GM19238 (cell line): ENCODE measurements at regions not wholly inside any gene's neighbourhood (a gene's known extent, or its start where the extent isn't known, plus 50 kb on each side); places are given as distances from the start of the nearest gene placed in this dataset.
A peak's percentile ranks its signal among the peaks of the same experiment; 100 is the strongest.
"Not testable (repeated sequence)": the region's sequence is repeated elsewhere in the genome, so short reads cannot be mapped to it uniquely, and the experiment has no call there.

Experiments
- DNase-seq: peaks from one replicate; pipeline ENCODE4 v3.0.0; 2011; ENCODE audit warnings: low spot score; ENCODE audit not compliant: insufficient read length

GRCh38 chr12:25337916-25338315 lies 87.2 kb upstream of the KRAS start:
- no peak for DNase-seq

DNA sequence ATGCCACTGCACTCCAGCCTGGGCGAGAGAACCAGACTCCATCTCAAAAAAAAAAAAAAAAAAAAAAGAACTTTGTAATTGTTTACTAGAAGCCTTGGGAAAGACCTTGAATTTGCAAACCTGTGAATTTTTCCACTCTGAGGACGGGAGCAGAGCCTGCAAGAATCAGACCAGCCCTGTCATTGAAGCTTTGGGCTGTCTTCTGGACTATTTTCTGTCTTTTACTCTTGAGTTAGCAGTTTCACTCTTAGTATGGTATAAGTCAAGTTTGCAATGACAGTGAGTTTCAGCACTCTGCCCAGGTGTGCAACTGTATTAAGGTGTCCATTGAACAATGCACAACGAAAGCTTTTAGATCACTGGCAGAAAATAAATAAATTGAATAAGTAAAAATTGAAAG lies 81.4 kb upstream of the KRAS start:
- DNase-seq, result peak; percentile 15

DNA sequence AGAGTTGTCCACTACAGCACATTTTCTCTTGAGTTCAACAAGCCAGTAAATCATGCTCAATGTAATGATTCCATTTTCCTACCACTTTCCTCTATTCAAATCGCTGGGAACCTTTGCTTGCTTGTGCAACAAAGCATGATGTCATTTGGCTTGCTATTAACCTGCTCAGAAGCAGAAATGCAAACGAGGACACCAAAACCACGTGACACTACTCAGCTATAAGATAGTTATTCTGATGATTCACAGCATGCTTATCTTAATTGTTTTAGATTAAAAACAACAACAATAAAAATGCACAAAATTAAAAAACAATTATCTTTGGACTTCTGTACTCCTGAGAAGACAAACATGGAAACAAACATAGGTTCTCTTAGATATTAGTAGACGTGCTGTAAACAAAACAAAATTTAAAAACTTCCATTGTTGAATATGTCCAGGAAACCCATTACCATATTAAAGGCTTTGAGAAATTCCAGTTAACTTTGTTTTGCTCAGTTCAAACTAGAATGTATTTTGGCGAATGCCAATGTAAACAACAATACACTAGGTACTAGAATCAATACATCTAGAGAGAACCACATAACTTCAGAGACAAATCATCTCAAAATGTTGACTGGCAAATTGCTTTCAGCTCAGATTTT lies 77.5 kb upstream of the KRAS start:
- DNase-seq, result no peak

GRCh38 chr12:25327321-25327720 lies 76.6 kb upstream of the KRAS start:
- DNase-seq, result no peak

GRCh38 chr12:25326326-25326725 lies 75.6 kb upstream of the KRAS start:
- no peak for DNase-seq

- DNase-seq, result no peak
Measured at GRCh38 chr12:25324861-25325260, 74.1 kb upstream of the KRAS start.

DNA sequence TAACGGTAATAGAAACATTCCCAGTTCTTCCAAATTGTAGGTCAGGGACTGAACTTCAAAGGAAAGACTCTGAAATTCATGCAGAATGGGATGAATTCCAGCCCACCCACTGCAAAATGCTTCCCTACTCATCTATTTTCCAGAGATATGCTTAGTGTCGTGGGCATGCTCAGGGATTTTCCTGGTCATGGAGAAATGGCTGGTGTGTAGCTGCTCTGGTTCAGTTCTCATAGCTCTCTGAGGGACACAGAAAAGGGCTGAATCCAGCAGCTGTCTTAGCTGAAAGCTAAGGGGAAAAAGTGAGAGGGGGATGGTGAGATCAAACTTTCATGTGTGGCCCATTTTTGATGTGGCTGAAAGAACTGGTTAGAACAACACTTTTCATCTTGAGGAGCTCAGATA lies 72.9 kb upstream of the KRAS start:
- DNase-seq, result no peak

- DNase-seq, result no peak
Measured at GRCh38 chr12:25322918-25323531, 72.3 kb upstream of the KRAS start.

DNA sequence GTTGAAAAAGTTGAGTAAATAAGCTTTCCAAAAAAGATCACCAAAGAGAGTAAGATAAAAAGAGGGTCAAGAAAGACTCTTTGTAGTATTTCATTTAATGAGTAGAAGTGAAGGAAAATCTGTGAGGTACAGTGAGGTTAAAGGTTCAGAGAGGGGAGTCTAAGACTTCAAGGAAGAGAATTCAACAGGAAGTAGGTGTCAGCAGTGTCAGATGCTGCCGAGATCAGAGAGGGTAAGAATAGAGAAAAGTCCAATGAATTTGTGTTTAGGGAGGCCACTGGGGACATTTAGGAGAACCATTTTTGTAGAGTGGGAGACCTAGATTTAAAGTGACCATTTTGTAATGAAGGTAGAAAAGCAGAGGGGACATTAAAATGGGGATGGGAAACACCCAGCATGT lies 71.6 kb upstream of the KRAS start:
- no peak for DNase-seq

- DNase-seq, result no peak
Measured at GRCh38 chr12:25321772-25322171, 71.0 kb upstream of the KRAS start.

DNA sequence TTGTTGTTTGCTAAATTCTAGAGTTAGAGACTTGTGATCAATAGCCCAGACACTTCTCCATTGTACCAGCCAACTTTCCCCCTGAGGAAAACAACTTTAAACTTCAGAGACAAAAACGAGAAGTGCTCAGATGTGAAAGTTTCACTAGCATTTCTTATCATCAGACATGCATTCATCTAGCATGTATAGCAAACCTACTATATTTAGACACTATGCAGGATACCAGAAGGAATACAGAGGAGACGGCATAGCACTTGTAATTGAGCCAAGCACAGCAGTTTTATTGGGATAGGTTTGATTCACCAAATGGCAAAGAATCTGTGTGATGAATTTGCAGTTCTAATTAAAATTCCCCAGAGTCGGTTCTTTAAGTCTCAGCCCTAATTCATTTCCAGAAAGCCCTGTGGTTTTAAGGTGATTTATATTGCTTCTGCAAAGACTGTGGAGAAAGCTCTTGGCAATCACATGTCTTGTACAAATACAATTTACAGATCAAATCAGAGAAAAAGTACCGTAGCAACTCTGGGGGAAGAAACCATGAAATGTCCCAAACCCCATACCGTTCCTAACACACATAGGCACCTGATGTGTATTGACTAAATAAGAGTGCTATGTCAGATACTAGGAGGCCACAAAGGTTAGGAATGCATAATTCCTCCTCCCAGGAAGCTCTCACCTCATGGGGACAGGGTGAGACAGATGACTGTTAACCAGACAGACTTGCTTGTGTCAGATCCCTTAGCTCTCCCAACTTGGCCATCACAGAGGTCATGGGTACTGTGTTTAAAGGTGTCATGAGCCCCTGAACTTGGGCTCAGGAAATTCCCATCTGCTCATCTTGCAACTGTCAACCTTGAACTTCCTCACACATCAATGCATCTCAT lies 69.6 kb upstream of the KRAS start:
- no peak for DNase-seq

- no peak for DNase-seq
Measured at GRCh38 chr12:25319233-25319984, 68.7 kb upstream of the KRAS start.

DNA sequence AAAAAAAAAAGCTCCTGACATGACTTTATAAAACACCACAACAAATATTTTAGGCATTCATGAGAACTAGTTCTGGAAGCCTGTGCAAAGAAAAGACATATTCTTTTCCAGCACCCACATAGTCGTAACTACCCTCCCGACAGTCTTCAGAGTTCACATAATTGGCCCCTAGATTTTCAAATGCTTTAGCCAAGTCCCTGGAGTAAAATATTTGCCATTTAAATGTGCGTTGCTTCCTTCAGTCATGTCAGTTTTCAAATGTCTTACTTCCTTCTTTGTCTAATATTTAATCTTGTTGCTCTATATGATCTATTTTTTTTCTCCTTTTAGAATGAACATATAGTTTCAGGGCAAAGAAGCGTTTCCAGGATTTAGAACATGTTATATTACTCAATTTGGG lies 66.8 kb upstream of the KRAS start:
- no peak for DNase-seq

GRCh38 chr12:25315388-25315787 lies 64.7 kb upstream of the KRAS start:
- DNase-seq, result no peak

DNA sequence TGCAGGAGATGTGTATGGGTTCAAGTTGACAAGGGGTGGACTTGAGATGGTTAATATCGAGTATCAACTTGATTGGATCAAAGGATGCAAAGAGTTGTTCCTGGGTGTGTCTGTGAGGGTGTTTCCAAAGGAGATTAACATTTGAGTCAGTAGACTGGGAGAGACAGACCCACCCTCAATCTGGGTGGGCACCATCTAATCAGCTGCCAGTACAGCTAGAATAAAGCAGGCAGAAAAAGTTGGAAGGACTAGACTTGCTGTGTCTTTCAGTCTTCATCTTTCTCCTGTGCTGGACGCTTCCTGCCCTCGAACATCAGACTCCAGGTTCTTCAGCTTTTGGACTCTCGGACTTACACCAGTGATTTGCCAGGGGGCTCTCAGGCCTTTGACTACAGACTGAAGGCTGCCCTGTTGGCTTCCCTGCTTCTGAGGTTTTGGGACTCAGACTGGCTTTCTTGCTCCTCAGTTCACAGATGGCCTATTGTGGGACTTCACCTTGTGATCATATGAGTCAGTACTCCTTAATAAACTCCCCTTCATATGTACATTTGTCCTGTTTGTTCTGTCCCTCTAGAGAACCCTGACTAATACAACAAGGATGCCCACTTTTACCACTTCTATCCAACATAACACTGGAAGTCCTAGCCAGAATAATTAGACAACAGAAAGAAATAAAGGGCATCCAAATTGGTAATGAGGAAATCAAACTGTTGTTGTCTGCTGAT lies 62.7 kb upstream of the KRAS start:
- not testable (repeated sequence) for DNase-seq

DNA sequence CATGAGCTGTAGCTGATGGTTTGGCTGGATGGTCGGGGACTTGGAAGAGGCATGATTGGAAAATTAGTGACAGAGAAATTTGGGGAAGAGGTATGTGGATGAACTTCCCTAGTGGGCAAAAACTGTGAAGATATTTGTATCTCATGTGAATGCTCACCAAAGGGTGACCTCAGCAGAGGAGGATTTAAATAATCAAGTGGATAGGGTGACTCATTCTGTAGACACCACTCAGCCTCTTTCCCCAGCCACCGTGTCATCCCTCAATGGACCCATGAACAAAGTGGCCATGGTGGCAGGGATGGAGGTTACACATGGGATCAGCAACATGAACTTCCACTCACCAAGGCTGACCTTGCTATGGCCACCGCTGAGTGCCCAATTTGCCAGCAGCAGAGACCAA lies 60.8 kb upstream of the KRAS start:
- no peak for DNase-seq

GRCh38 chr12:25310071-25310470 lies 59.3 kb upstream of the KRAS start:
- DNase-seq, result not testable (repeated sequence)

- DNase-seq, result no peak
Measured at GRCh38 chr12:25308756-25309155, 58.0 kb upstream of the KRAS start.

- DNase-seq, result no peak
Measured at GRCh38 chr12:25307818-25308217, 57.1 kb upstream of the KRAS start.

DNA sequence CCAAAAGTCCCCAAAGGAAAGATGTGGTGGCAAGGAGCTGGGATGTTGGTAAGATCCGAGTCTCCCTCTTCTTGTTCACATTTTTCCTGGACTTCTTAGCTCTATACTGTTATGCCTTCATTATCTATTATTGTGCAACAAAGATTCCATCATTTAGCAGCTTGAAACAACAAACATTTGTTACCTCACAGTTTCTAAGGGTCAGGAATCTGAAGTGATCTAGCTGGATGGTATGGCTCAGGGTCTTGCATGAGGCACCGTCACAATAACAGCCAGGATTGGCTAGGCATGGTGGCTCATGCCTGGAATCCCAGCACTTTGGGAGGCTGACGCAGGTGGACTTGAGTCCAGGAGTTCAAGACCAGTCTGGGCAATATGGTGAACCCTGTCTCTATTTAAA lies 51.1 kb upstream of the KRAS start:
- DNase-seq, result no peak
